T-helper 1 cell (primary cell): ENCODE measurements at regions not wholly inside any gene's neighbourhood (a gene's known extent, or its start where the extent isn't known, plus 50 kb on each side); places are given as distances from the start of the nearest gene placed in this dataset.
A peak's percentile ranks its signal among the peaks of the same experiment; 100 is the strongest.
"Not testable (repeated sequence)": the region's sequence is repeated elsewhere in the genome, so short reads cannot be mapped to it uniquely, and the experiment has no call there.

ENCODE experiments used
- DNase-seq, 5 donors: peaks; one replicate each; pipeline ENCODE4 v3.0.0-alpha.2; 2012 to 2020

GRCh38 chr18:14336017-14336416 is 203.8 kb upstream of the ZNF519 start:
- DNase-seq, result not testable (repeated sequence)

- not testable (repeated sequence) for DNase-seq
Observed at GRCh38 chr18:14321217-14321616, 189.0 kb upstream of the ZNF519 start.

GRCh38 chr18:14301255-14301654 is 169.0 kb upstream of the ZNF519 start:
- not testable (repeated sequence) for DNase-seq

GRCh38 chr18:14295081-14295480 is 162.8 kb upstream of the ZNF519 start:
- not testable (repeated sequence) for DNase-seq

- DNase-seq, result no peak
Observed at GRCh38 chr18:14285053-14285452, 152.8 kb upstream of the ZNF519 start.

- not testable (repeated sequence) for DNase-seq
Observed at GRCh38 chr18:14275391-14275790, 143.2 kb upstream of the ZNF519 start.

- DNase-seq, result not testable (repeated sequence)
Observed at GRCh38 chr18:14265637-14266410, 133.6 kb upstream of the ZNF519 start.

- peak in 1 of 5 donors; percentile 50 for DNase-seq
Observed at GRCh38 chr18:14262786-14263185, 130.6 kb upstream of the ZNF519 start.

- not testable (repeated sequence) for DNase-seq
Observed at GRCh38 chr18:14250084-14250677, 117.9 kb upstream of the ZNF519 start.

GRCh38 chr18:14239224-14239623 is 107.0 kb upstream of the ZNF519 start:
- not testable (repeated sequence) for DNase-seq

GRCh38 chr18:14236356-14237048 is 104.3 kb upstream of the ZNF519 start:
- not testable (repeated sequence) for DNase-seq

- DNase-seq, result not testable (repeated sequence)
Observed at GRCh38 chr18:14225286-14225679, 93.0 kb upstream of the ZNF519 start.

- DNase-seq, result not testable (repeated sequence)
Observed at GRCh38 chr18:14224551-14225285, 92.5 kb upstream of the ZNF519 start.

GRCh38 chr18:14223919-14224318 is 91.7 kb upstream of the ZNF519 start:
- DNase-seq, result not testable (repeated sequence)

- not testable (repeated sequence) for DNase-seq
Observed at GRCh38 chr18:14223231-14223822, 91.1 kb upstream of the ZNF519 start.

- not testable (repeated sequence) for DNase-seq
Observed at GRCh38 chr18:14222354-14223221, 90.4 kb upstream of the ZNF519 start.

GRCh38 chr18:14221689-14222088 is 89.5 kb upstream of the ZNF519 start:
- no peak for DNase-seq

GRCh38 chr18:14215952-14216351 is 83.7 kb upstream of the ZNF519 start:
- peak in 1 of 5 donors; percentile 8 for DNase-seq

- not testable (repeated sequence) for DNase-seq
Observed at GRCh38 chr18:14203424-14203823, 71.2 kb upstream of the ZNF519 start.

- peak in 1 of 5 donors; percentile 75 for DNase-seq
Observed at GRCh38 chr18:14190776-14191442, 58.7 kb upstream of the ZNF519 start.

GRCh38 chr18:14189858-14190257 is 57.6 kb upstream of the ZNF519 start:
- peak in 1 of 5 donors; percentile 63 for DNase-seq
